AG08395 (cell line): ENCODE measurements at regions not wholly inside any gene's neighbourhood (a gene's known extent, or its start where the extent isn't known, plus 50 kb on each side); places are given as distances from the start of the nearest gene placed in this dataset.

ENCODE experiments used
- DNase-seq: peaks from one replicate; pipeline ENCODE4 v3.0.0; 2012; ENCODE audit warnings: mixed read lengths, low spot score

DNA sequence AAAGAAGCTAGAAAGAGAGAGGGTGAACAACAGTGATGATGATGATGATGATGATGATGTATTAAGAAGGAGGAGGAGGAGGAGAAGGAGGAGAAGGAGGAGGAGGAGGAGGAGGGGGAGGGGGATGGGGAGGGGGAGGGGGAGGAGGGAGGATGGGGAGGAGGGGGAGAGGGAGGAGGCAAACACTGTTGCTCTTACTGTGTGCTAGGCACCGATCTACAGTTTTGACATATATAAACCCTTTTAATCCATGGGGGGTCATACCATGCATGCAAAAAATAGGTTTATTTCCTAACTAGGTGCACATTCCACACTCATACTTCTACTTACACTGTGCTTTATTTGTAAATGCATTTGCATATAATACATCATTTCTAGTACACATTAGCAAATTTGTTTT is 482.8 kb upstream of the FAM241A start:
- DNase-seq = no peak

DNA sequence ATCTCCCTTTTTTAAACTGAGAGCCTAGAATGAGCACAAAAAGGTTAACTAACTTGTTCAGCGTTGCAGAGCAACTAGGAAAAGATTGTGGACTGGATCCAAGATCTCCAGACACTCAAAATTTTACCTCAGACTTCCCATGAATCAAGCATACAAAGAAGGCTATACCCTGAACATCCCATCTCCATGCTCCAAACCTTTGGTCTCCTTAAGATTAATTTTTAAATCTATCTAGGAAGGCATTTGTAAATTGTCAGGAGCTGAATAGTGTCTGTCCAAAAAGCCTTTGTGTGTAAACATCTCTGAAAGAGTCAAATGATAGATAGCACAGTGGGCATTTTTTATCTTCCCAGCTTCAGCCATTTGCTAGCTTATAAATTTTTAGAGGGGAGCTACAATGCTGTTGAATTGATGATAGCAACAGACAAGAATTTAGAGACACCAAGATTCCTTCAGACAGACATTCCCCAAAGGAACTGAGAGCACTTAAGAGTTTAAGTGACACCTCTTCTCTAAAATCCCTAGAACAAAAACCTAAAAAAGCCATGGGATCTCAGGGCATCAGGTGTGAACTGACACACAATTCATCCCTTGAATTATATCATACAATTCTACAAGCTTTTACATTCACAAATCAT is 480.8 kb upstream of the FAM241A start:
- no peak for DNase-seq

DNA sequence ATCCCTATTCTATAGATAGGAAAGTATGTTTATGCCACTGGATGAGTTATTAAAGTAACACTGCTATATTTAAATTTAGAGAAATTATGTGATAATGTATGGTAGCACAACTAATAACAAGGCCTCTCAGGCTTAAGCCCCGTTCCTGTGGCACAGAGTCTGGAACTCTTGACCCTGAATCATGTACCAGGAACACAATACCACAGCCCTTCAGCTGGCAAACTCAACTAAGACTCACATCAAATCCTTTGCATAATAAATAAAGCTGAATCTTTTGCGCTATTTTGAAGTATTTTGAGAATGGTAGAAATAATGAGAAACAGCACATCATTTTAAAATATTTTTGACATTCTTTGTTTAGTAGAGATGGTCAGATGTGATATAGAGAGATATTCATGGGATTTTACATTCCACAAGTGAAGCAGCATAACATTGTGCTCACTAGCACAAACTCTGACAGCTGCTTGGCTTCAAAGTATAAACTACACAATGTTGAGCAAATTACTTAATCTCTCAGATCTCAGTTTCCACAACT is 478.4 kb upstream of the FAM241A start:
- no peak for DNase-seq

DNA sequence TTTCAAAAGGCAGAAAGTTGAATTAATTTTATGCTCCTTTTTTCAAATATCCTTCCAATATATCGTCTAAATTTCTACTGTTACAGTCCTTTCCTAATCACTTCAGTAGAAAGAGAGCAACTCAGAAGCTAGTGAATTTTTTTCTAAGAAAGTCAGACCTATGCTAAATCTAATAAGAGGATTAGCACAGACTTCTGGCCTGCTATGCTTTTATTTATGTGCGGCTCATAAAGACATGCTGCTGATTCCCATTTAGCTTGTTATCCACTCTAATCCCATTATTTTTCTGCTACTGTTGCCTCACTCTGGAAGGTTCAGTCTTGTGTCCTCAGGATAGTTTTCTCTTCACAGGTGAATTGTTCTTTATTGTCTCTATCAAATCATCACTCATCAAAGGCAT is 473.5 kb upstream of the FAM241A start:
- no peak for DNase-seq

DNA sequence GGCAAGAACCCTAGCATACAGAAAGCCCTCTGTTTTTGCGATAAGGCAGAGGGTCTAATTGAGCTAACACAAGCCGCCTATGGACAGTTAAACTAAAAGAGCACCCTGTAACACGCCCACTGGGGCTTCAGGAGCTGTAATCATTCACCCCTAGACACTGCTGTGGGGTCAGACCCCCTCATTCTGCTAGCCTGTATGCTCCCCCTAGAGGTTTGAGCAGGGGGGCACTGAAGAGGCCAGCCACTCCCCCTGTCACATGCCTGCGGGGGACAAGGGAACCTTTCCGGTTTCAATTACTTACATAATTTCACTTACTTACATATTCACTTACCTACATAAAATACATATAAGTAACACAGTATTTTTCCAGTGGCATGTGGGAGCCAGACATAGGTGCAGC is 469.5 kb upstream of the FAM241A start:
- DNase-seq = no peak

DNA sequence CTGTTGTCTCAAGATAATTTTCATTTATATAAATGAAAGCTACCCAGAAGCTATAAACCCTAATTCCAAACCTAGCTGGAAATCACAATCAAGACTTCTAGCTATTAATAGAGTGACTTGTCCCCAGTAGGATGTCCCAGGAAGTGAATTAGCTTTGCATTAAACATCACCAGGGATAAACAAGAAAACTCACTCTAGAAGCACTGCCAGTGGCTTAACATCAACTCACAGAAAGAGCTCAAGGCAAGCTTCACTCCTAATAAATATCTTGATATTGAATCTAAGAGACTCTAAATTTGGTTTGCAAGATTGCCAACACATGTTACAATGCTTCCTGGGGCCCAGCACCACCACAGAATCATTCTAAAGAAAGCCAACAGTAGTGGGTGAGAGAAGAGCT is 468.7 kb upstream of the FAM241A start:
- DNase-seq = no peak

DNA sequence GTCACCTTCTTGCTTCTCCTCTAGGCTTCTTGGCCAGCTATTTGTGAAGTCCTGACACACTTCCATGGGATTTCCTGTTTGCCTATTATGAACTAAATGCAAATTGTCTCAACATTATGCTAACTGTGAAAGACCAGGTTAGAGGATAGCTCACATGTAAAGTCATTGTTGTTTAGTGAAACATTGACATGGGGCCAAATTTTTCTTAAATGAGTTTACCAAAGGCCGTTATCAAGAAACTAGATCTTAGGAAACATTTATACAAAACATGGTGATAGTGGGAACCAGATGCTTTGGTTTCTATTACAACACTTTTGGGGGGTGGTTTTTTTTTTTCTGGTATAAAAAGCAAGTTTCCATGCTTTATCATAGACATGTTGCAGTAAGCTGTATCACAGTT is 466.8 kb upstream of the FAM241A start:
- DNase-seq = peak; percentile 79

DNA sequence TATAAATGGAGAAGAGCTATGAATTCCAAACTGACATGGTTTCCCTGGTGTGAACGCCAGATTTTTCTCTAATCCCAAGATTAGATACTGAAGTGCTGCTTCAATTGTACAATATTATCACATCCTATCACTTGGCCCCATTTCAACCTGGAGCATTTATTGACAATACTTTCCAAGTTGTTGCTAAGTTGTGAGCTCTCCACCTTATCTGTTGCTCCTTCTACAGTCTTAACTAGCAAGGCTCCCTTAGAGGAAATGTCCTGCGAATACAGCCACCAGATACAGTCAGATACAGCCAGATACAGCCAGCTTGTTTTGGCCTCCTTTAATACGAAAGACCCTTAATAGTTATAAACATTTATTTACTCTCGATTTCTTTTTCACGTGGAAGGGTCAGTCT is 466.3 kb upstream of the FAM241A start:
- no peak for DNase-seq

DNA sequence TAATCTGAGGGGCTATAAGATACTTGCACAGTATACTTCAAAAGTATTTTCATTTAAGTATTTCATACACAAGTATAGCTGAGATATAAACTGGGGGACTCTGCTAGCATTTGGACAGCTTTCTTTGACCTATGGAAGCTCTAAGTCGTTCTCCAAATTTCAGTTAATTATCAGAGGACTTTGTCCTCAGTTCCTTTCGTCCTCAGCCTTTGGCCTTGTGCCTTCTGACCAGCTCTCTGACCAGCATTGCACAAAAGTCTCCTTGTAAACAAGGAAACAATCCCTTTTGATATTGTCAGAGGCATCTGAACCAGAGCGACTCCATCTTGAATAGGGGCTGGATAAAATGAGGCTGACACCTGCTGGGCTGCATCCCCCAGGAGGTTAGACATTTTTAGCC is 464.0 kb upstream of the FAM241A start:
- no peak for DNase-seq

DNA sequence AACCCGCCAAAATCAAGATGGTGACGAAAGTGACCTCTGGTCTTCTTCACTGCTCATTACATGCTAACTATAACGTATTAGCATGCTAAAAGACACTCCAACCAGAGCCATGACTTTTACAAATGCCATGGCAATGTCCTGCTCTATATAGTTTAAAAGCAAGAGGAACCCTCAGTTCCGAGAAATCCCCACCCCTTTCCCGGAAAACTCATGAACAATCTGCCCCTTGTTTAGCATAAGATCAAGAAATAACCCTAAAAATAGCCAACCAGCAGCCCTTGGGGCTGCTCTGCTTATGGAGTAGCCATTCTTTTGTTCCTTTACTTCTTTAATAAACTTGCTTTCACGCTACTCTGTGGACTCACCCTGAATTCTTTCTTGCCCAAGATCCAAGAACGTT is 463.5 kb upstream of the FAM241A start:
- DNase-seq = no peak

DNA sequence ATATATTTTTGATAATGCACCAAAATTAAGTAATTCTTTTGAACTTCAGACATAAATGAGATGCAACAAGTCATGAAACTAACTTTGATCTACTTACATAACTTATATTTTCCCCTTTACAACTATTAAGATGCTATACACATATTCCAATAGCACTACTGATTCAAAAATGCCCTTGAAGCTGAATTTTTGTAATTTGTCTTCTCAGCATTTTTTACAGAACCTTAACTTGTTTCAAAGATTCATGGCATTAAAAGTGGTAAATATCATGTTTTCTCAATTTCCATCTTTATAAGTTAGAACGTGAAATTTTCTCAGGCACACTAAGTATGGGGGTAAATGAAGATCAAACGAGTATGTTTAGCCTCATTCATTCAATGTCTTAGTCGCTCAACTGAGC is 460.0 kb upstream of the FAM241A start:
- DNase-seq = no peak

DNA sequence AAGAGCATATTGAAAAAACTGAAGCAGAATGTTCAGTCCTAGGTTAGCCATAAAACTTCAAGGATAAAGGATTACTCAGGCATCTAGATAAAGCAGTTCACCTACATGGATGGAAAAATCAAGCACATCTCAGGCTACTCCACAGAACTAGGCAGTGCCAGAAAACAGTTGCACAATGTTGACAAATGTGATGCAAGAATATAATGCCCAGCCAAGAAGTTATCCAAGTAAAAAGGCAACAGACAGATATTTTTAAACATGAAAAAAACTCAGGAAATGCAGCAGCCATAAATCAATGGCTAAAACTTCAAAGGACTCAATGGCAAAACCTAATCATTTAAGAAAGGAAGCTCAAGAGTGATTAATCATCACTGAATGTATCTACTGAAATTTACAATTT is 456.0 kb upstream of the FAM241A start:
- peak; percentile 58 for DNase-seq

DNA sequence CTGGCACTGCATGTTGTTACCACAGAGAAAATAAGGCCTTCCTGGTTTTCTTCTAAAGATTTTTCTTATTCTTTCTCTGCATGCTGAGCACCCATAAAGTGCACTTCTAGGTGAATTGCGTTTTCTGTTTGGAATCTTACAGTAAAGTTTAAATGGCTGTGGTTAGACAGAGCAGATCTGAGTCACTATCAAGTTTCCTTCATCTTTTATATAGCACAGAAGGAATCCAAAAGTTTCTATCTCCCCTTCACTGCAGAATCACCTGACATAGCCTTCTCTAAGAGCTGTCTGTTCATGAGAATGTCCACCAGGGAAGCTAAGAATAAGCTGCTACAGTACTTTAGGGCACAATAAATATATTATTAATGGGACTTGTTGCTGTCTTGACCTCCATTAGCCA is 455.5 kb upstream of the FAM241A start:
- DNase-seq = peak; percentile 55

DNA sequence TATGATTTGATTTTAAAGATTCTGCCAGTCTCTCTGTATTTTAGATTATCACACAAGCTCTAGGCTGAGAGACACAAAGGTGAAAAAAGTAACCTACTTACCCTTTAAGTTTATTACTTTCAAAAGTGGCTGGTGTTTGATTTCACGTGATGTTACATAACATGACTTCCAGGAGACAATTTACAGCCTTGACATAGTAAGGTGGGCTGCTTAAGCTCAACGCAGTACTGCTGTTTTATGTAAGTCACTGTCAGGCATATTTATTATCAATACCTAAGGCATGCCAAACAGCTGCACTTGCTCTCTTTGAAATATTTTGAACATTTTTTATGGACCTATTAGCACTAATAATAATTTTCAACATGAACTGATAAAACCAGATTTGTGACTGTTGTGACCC is 451.5 kb upstream of the FAM241A start:
- DNase-seq = no peak

DNA sequence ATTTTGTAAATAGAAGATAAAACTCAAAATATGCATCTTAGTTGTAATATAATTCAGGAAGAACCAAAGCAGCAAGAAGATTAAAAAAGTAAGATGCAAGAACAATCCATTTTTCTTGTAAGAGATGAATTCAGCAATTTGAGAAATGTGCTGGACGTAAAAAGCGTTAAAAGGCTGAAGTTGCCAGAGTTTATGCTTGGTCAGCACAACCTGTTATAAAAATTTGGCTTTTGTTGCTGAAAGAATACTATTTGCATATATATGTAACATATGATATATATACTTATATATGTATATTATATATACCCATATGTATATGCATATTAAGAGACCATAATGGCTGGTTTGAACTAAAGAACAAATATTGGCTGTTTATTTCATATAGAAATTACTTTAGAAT is 449.6 kb upstream of the FAM241A start:
- DNase-seq = no peak

DNA sequence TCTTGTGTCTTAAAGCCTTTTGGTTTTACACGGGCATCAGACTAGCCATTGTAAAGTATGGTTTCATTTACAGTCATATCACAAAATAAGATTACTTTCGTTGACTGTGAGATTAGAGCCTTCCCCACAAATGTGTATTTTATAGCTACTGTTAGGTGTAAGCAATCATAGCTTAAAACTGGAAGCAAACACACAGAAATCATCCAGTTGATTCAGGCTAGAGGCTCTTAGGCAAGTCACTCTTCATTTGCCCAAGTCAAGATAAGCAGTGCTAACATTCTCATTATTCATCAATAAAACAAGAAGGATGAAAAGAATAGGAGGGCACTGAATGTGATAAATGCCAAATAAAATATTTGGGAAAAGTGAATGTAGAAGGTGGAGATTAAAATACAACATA is 448.7 kb upstream of the FAM241A start:
- DNase-seq = no peak

DNA sequence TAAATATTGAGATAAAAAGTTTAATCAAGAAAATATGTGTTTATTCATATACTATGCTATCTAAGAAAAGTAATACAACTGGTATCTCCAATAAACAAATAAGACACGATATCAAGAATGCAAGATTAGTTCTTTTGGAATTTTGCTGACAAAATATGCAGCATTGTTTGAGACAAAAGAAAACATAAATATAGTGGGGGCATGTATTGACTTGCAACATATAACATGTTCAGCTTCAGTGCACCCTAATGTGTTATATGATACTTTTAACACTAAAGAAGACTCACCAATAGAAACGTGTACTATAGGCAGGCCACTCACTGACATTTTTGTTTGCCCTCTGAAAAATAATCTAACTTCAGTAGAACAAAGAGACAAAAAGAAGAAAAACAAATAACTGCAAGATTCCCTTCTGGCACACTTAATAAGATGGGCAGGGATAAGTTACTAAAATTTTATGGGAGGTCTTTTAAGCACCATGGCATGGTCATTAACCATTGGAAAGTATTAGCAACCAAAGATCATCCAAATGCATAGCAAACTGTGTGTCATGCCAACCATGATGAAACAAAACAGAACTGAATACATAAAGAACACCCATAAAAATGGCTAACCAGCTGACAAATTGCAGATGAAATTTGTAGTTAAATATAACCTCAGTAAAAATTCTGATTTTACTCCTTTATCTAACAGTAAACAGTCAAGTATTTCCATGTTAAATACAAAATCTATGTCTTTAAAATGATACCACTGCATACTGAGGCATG is 447.9 kb upstream of the FAM241A start:
- no peak for DNase-seq

DNA sequence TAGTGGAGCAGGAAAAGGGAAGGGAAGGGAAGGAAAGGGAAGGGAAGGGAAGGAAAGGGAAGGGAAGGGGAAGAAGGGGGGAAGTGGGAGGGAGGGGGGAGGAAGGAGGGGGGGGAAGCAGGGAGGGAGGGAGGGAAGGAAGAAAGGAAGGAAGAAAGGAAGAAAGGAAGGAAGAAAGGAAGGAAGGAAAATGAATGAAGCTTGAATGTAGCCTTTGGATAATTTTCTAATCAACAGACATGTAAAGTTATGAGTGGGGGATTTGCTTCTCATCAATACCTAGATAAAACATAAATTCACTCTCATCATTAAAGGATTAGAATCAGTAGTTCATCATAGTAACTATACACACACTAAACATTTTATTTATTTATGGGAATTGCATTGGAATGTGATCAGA is 446.9 kb upstream of the FAM241A start:
- no peak for DNase-seq

DNA sequence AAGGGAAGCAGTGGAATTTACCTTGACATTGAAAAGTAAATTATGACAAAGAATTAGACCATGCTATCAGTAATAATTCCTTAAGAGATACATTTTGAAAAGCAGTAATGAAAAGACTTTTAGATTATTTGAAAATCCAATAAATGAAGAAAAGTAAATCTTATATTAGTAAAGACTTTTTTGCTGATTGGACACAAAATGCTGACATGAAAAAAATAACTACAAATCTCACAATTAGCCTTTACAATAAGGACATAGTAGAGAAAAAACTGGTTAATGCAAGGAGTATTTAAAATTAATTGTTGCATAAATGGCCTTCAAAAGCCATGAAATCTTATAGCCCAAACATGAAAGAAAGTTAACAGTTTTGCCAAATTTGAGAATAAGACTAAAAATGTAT is 446.1 kb upstream of the FAM241A start:
- DNase-seq = no peak

DNA sequence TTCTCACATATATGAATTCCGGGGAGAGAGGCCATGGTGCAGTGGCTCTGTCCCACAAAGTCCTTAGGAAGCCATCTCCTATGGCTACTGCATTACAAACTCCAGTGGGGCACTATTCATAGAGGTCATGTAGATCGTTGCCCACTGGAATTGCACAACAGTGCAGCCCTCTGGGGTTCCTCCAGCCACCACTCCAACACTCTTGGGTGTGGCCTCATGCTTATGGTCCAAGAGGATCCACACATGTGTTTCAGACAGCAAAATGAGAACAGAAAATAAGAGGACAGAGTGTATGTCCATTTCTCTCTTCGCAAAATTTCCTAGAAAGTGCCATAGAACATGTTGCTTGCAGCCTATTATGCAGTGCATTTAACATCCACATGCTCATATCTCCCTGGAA is 444.2 kb upstream of the FAM241A start:
- DNase-seq = no peak

DNA sequence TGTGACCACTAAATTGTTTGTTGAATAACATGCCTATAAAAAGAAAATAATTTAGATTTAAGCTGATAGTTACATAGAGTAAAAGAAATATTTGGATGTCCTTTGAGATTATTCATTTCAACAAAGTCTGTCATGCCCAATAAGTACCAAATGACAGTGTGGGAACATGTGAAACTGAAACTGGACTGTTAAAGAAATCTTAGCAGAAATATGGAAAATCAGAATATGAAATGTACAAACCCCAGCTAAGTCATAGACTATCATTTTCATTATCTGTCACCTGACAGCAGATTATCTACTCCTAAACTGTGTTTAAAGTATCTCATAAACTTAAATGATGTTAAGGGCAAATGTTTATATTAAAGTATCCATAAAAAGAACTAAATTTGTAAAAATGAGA is 437.8 kb upstream of the FAM241A start:
- no peak for DNase-seq

DNA sequence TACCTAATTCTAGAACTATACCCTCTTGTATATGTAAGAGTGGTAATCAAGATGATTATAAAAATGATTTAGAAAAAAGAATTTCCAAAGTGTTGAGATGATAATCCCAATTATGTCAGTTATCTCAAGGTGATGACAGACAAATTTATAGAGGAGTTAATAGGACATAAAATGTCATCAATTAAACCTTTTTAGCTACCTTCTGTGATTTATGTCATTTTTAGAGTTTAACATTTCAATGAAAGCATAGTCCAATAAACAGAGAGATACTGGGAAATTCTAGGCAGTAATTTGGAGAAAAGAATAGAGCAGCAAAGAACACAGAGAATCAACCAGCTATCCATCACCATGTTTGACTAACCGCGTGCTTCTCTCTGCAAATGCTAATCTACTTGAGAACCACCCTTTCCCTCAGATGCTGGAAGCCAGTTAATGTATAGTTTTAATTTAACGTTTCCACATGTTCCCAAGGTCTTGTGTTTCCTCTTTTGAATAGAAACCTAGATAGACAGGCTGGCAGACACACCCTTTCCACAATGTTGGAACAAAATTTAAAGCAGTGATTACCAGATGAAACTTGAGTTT is 433.1 kb upstream of the FAM241A start:
- DNase-seq = no peak

DNA sequence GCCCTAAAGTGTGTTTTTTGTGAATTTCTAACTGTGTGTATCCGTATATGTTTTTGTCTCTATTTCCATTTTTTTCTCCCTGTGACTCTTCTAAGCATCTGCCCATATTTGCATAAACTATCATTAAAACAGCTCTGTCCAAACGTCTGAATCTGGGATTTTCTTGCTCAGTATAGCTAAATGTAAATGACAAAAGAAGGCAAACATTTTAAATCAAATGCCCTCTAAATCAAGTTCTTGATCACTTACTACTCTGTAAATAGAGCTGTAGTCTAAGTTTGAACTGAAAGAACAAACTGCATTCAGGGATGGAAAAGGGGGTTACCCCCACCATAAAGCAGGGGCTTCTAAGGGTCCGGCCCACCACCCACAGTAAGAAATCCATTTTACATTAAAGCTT is 432.0 kb upstream of the FAM241A start:
- DNase-seq = no peak
